Loucy (cell line): ENCODE measurements at regions not wholly inside any gene's neighbourhood (a gene's known extent, or its start where the extent isn't known, plus 50 kb on each side); places are given as distances from the start of the nearest gene placed in this dataset.
"Not testable (repeated sequence)": the region's sequence is repeated elsewhere in the genome, so short reads cannot be mapped to it uniquely, and the experiment has no call there.

Experiments used
- H2AFZ ChIP-seq: fragments of 200-600 bp; sonication (generic); 2 replicates; pipeline ENCODE4 v1.6.0; 2016; ENCODE audit warnings: antibody characterized with exemption, mild to moderate bottlenecking, low read length, moderate library complexity
- H3F3A ChIP-seq: fragments of 200-600 bp; 2 replicates; pipeline ENCODE4 v1.6.0; 2016; ENCODE audit warnings: antibody characterized with exemption, low read depth, mild to moderate bottlenecking
- H3K27me3 ChIP-seq: fragments of 200-600 bp; sonication (generic); 2 replicates; pipeline ENCODE4 v1.6.1; 2014; ENCODE audit warnings: low read length, mild to moderate bottlenecking; ENCODE audit not compliant: insufficient read depth, poor library complexity, severe bottlenecking
- H3K36me3 ChIP-seq: fragments of 200-600 bp; sonication (generic); 2 replicates; pipeline ENCODE4 v1.6.1; 2016; ENCODE audit warnings: low read length; ENCODE audit not compliant: insufficient read depth
- H3K4me1 ChIP-seq: fragments of 200-600 bp; sonication (generic); 2 replicates; pipeline ENCODE4 v1.5.1; 2014; ENCODE audit warnings: low read length, mild to moderate bottlenecking; ENCODE audit not compliant: insufficient read depth, poor library complexity, severe bottlenecking
- H3K4me2 ChIP-seq: fragments of 200-600 bp; sonication (generic); 2 replicates; pipeline ENCODE4 v1.6.0; 2014; ENCODE audit warnings: antibody characterized with exemption, low read length, low read depth, mild to moderate bottlenecking; ENCODE audit not compliant: poor library complexity, severe bottlenecking
- H3K4me3 ChIP-seq: fragments of 200-600 bp; sonication (generic); 2 replicates; pipeline ENCODE4 v1.5.1; 2014; ENCODE audit warnings: low read length, mild to moderate bottlenecking, mixed read lengths; ENCODE audit not compliant: poor library complexity, severe bottlenecking
- H3K79me2 ChIP-seq: fragments of 200-600 bp; sonication (generic); 2 replicates; pipeline ENCODE4 v1.6.1; 2014; ENCODE audit warnings: low read length; ENCODE audit not compliant: insufficient read depth
- H3K9ac ChIP-seq: fragments of 200-600 bp; sonication (generic); 2 replicates; pipeline ENCODE4 v1.6.0; 2014; ENCODE audit warnings: mild to moderate bottlenecking, low read depth, low read length, moderate library complexity; ENCODE audit not compliant: poor library complexity, severe bottlenecking
- H3K9me2 ChIP-seq: fragments of 200-600 bp; sonication (generic); replicated peaks from 2 replicates; pipeline ENCODE4 v1.6.1; 2016; ENCODE audit warnings: low read depth, low read length, mixed read lengths
- H3K9me3 ChIP-seq: fragments of 200-600 bp; sonication (generic); 2 replicates; pipeline ENCODE4 v1.6.1; 2014; ENCODE audit warnings: mild to moderate bottlenecking, antibody characterized with exemption, low read length, low read depth; ENCODE audit not compliant: insufficient read depth
- H4K20me1 ChIP-seq: fragments of 200-600 bp; sonication (generic); 2 replicates; pipeline ENCODE4 v1.6.0; 2014; ENCODE audit warnings: antibody characterized with exemption, low read length, mild to moderate bottlenecking; ENCODE audit not compliant: insufficient read depth, poor library complexity, severe bottlenecking
- EZH2phosphoT487 ChIP-seq: fragments of 200-600 bp; IDR thresholded peaks from 2 replicates; pipeline ENCODE4 v1.6.1; 2018; ENCODE audit warnings: antibody characterized with exemption, mild to moderate bottlenecking, moderate library complexity, borderline replicate concordance
- TF ChIP-seq, protein P1 (sequence below): fragments of 200-600 bp; sonication (generic); conservative IDR thresholded peaks from 2 replicates; pipeline ENCODE4 v1.5.1; 2014; ENCODE audit warnings: mild to moderate bottlenecking, antibody characterized with exemption, low read length

DNA sequence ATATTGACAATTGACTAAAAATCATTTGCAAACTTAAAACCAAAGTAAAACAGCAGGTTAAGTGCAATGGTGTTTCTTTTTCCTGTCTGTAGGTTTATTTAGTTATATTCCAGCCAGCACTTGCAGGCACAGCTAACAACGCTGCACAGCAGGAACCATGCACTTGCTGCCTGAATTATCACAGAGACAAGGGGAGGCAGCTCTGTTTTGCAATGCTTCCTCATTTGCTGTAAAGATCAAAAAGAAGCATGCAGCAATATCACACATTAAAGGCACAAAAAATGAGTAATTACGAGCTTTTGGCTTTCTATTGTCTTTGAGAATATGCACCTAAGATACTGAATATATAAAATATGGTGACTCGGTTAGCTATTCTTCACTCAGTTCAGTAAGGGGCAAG, 241.9 kb downstream of the EPHA7 start:
- Histone ChIP-seq H3F3A (no peaks in the 10 kb centered on the region), H4K20me1 (no peaks in the 10 kb centered on the region), H3K9ac (peak overlapping the region; percentile 53), H3K27me3 (no peaks in the 10 kb centered on the region), H2AFZ (peak overlapping the region; percentile 98), H3K9me2 (no peaks in the 10 kb centered on the region), H3K9me3 (no peaks in the 10 kb centered on the region), H3K79me2 (no peaks in the 10 kb centered on the region), H3K4me2 (peak overlapping the region; percentile 70), H3K4me1 (peaks cover 30% of the 10 kb centered on the region), H3K4me3 (peak overlapping the region; percentile 52), H3K36me3 (no peaks in the 10 kb centered on the region)
- TF ChIP-seq, protein P1, sequence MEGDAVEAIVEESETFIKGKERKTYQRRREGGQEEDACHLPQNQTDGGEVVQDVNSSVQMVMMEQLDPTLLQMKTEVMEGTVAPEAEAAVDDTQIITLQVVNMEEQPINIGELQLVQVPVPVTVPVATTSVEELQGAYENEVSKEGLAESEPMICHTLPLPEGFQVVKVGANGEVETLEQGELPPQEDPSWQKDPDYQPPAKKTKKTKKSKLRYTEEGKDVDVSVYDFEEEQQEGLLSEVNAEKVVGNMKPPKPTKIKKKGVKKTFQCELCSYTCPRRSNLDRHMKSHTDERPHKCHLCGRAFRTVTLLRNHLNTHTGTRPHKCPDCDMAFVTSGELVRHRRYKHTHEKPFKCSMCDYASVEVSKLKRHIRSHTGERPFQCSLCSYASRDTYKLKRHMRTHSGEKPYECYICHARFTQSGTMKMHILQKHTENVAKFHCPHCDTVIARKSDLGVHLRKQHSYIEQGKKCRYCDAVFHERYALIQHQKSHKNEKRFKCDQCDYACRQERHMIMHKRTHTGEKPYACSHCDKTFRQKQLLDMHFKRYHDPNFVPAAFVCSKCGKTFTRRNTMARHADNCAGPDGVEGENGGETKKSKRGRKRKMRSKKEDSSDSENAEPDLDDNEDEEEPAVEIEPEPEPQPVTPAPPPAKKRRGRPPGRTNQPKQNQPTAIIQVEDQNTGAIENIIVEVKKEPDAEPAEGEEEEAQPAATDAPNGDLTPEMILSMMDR, result no peak

DNA sequence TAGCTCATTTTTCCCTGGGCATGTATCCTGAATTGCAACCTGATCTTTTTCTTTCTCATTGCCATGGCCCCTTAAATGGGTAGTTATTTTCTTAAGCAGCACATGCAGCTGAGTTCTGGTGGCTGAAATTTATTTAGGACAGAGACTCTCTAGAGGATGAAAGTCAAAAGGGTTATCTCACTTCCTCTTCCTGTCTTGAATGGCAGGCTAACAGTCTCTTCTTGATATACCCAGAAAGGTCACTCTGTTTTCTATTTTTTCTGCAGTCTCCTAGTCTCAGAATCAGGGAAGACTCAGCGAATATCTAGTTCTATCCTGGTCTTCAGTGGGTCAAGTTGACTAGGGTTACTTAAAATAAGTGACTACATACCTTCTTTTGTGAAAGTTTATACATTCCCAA, 243.3 kb downstream of the EPHA7 start:
- no peaks in the 10 kb centered on the region for H3K27me3 ChIP-seq
- no peaks in the 10 kb centered on the region for H3K9me2 ChIP-seq
- H4K20me1 ChIP-seq, result no peaks in the 10 kb centered on the region
- peak overlapping the region; percentile 59 for H2AFZ ChIP-seq
- H3K9ac ChIP-seq, result no peak overlapping the region
- no peaks in the 10 kb centered on the region for H3K9me3 ChIP-seq
- H3K4me1 ChIP-seq, result peaks cover 30% of the 10 kb centered on the region
- peak overlapping the region; percentile 58 for H3K4me2 ChIP-seq
- TF ChIP-seq, protein P1, result no peak
- TF ChIP-seq EZH2phosphoT487, result no peak
- H3K4me3 ChIP-seq, result peak overlapping the region; percentile 22
- H3F3A ChIP-seq, result no peaks in the 10 kb centered on the region
- no peaks in the 10 kb centered on the region for H3K79me2 ChIP-seq
- no peaks in the 10 kb centered on the region for H3K36me3 ChIP-seq

GRCh38 chr6:93173573-93173972, 245.8 kb downstream of the EPHA7 start:
- H2AFZ ChIP-seq, H3K79me2 ChIP-seq, H3K9ac ChIP-seq, H3K36me3 ChIP-seq, H3K4me2 ChIP-seq, H3K9me3 ChIP-seq, H3K4me3 ChIP-seq, H3F3A ChIP-seq, H3K27me3 ChIP-seq, H3K9me2 ChIP-seq, H4K20me1 ChIP-seq: not testable (repeated sequence)
- H3K4me1 ChIP-seq, result peaks cover 30% of the 10 kb centered on the region

DNA sequence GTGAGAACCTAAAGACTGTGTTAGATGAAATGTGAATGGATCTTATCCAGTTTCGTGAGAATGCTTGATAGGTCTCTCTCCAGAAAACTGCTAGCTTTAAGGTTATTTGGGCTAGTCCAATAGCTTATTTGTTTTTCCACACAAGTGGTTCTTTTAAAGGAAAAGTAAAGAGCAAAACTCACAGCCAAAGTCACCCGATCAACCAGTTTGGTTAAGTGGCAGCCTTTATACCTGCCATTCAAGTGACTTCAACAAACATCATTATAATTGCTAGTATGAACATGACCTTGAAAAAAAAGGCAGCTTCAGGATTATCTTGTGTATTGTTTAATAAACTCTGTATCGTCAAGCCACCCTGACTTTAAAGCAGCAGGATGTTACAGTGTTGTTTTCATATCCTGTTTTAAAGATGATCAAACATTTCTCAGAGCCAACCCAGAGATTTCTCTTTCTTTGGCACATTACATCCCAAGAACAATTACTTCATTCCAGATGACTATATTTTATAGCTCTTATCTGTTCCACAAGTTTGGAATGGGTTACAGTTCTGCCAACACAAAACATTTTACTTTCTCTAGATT, 253.4 kb downstream of the EPHA7 start:
- Histone ChIP-seq H3K4me3 (no peak overlapping the region), H3K9ac (no peak overlapping the region), H3K9me3 (no peaks in the 10 kb centered on the region), H3K9me2 (no peaks in the 10 kb centered on the region), H3F3A (no peaks in the 10 kb centered on the region), H3K4me2 (no peak overlapping the region), H3K36me3 (no peaks in the 10 kb centered on the region), H2AFZ (no peak overlapping the region), H3K27me3 (no peaks in the 10 kb centered on the region), H4K20me1 (no peaks in the 10 kb centered on the region), H3K79me2 (no peaks in the 10 kb centered on the region), H3K4me1 (peaks cover 13% of the 10 kb centered on the region)
- TF ChIP-seq EZH2phosphoT487, result no peak
- TF ChIP-seq, protein P1, result no peak
